ENCODE measurements at regions not wholly inside any gene's neighbourhood (a gene's known extent, or its start where the extent isn't known, plus 50 kb on each side); places are given as distances from the start of the nearest gene placed in this dataset.

GRCh38 chr1:195197116-195197515, 1411.1 kb downstream of the KCNT2 start:
- TF ChIP-seq, protein P1, sequence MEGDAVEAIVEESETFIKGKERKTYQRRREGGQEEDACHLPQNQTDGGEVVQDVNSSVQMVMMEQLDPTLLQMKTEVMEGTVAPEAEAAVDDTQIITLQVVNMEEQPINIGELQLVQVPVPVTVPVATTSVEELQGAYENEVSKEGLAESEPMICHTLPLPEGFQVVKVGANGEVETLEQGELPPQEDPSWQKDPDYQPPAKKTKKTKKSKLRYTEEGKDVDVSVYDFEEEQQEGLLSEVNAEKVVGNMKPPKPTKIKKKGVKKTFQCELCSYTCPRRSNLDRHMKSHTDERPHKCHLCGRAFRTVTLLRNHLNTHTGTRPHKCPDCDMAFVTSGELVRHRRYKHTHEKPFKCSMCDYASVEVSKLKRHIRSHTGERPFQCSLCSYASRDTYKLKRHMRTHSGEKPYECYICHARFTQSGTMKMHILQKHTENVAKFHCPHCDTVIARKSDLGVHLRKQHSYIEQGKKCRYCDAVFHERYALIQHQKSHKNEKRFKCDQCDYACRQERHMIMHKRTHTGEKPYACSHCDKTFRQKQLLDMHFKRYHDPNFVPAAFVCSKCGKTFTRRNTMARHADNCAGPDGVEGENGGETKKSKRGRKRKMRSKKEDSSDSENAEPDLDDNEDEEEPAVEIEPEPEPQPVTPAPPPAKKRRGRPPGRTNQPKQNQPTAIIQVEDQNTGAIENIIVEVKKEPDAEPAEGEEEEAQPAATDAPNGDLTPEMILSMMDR (IDR thresholded peaks at IDR 0.05 in 4 of 5, conservative IDR thresholded peaks at IDR 0.05 in 1 of 5): no peak
- no peak for TF ChIP-seq POLR2A (IDR thresholded peaks at IDR 0.05)
